GM13976 (cell line): ENCODE measurements at regions not wholly inside any gene's neighbourhood (a gene's known extent, or its start where the extent isn't known, plus 50 kb on each side); places are given as distances from the start of the nearest gene placed in this dataset.

Experiments
- DNase-seq: peaks from one replicate; pipeline ENCODE4 v3.0.0; 2012; ENCODE audit warnings: low spot score
- in situ Hi-C: fragments of 300-500 bp; cut with MboI; formaldehyde crosslinking; loops from one replicate; pipeline ENCODE4 v1.12.0; 2022; ENCODE audit warnings: low sequenced_read_pairs, mixed read lengths, inconsistent platforms; ENCODE audit not compliant: unreplicated experiment
- TF ChIP-seq, protein P1 (sequence below): IDR thresholded peaks from 2 replicates; pipeline ENCODE4 v1.5.1; 2012; ENCODE audit warnings: borderline replicate concordance, mild to moderate bottlenecking; ENCODE audit not compliant: insufficient read depth; ENCODE audit errors: extremely low read depth, missing control alignments, control extremely low read depth

DNA sequence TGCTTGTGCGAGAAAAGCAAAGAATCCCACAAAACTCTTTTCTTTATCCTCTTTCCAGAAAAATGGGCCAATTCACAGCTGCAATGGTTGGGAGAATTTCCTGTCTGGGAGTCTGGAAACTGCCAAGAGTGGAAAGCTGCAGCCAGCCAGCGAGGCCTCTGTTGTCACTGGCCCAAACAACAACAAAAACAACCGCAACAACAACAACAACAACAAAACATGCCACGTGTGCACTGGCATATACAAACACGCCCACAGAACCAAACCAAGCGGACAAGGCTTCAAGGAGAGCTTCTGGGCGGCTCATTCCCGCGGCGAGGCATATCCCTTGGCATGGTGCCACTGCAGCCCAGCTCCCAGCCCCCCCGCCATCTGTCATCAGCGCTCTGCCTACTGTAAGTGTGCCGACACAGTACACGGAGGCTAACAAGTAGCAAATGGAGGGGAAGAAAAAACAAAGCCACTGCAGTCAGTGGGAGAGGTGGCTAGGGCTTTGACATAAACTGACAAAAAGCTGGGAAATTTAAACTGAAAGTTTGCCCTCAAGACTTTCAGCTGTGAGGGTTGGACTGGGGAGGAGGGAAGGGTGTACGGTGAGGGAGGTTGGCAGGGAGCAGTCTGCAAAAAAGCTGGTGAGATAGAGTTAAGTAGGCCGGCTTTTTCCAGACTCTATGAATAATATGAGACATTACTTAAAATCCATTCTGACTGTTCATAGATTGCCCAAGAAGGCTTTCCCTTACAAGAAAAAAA is 165.0 kb upstream of the ZNF462 start:
- TF ChIP-seq, protein P1, sequence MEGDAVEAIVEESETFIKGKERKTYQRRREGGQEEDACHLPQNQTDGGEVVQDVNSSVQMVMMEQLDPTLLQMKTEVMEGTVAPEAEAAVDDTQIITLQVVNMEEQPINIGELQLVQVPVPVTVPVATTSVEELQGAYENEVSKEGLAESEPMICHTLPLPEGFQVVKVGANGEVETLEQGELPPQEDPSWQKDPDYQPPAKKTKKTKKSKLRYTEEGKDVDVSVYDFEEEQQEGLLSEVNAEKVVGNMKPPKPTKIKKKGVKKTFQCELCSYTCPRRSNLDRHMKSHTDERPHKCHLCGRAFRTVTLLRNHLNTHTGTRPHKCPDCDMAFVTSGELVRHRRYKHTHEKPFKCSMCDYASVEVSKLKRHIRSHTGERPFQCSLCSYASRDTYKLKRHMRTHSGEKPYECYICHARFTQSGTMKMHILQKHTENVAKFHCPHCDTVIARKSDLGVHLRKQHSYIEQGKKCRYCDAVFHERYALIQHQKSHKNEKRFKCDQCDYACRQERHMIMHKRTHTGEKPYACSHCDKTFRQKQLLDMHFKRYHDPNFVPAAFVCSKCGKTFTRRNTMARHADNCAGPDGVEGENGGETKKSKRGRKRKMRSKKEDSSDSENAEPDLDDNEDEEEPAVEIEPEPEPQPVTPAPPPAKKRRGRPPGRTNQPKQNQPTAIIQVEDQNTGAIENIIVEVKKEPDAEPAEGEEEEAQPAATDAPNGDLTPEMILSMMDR = no peak
- no peak for DNase-seq
- in situ Hi-C loops = no loop called here

DNA sequence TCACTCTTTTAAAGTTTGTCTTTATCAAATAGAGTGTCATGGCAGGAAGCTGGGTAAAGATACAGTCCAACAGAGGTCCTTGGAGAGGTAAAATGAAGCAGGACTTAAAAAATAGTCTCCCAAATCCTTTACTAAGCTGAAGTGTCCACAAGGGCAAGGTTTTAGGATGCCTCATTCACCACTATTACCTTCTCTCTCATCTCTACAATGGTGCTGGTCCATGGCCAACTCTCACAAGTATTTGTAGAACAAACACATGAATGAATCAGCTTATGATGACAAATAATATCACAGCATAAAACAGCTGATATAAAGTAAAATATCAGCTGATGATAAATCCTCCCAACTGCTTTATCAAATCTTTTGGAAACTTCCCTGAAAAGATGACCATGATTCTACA is 162.3 kb upstream of the ZNF462 start:
- in situ Hi-C loops = no loop called here
- DNase-seq = no peak
- TF ChIP-seq, protein P1 = no peak

DNA sequence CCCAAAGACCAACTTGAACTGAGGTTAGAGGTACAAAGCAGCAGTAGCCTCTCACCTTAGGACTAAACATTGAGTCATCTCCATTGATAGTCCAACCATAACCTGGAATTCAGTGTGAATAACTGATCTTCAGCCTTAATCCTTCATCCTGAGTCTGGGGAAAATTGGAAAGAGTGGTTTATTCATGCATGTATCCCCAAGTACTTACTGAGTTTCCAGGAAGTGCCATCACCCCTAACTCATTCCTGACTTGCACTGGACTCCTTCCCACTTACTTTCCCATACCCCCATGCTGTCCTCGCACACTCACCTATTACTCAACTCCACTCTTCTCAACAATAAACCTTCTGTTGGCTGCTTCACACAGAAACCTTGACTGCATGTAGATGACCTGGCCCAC is 161.4 kb upstream of the ZNF462 start:
- in situ Hi-C loops = no loop called here
- TF ChIP-seq, protein P1 = no peak
- no peak for DNase-seq

DNA sequence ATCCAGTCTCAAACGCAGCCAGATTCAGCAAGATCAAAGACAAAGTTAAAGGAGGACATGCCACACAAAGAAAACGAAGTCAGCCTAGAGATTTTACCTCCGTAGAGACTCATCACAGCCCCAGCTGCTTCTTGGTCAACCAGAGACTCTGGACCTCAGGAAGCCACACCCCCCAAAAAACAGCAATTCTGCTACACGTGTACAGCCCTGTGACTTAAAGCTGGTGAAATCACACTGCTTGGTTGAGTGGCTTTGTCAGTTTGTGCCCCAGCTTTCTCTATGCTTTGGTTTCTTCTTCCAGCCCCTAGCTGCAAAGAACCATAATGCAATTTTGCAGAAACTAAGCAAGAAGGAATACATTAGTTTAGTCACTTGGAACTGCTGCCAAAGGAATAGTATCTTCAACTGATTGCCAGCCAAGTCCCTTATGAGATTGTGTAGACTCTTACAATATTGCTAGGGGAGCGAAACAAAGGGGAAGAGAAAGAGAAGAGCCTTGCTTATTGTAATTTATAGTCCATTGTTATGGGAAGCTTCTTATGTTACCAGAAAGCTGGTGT is 158.8 kb upstream of the ZNF462 start:
- in situ Hi-C loops = no loop called here
- TF ChIP-seq, protein P1 = no peak

DNA sequence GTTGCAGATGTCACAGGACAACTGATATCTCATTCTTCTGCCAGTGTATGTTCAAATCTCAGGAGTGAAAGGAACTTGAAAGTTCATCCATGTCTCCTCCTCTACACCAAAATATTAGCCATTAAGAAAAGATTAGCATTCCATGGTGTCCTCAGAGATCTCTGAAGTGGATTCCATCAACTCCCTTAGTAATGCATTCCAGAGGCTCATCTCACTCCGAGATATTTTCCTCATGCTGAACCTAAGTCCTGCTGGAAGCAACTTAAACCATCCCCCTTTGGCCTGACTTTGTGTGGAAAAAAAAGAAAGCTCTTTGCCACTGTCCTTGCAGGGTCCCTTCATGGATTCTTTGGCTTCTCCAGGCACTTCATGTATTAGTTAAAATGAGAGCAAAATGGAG is 155.7 kb upstream of the ZNF462 start:
- TF ChIP-seq, protein P1 = no peak
- DNase-seq = no peak
- in situ Hi-C loops = no loop called here

More for the DNA sequence above, 158.8 kb upstream of the ZNF462 start:
- no peak for DNase-seq

DNA sequence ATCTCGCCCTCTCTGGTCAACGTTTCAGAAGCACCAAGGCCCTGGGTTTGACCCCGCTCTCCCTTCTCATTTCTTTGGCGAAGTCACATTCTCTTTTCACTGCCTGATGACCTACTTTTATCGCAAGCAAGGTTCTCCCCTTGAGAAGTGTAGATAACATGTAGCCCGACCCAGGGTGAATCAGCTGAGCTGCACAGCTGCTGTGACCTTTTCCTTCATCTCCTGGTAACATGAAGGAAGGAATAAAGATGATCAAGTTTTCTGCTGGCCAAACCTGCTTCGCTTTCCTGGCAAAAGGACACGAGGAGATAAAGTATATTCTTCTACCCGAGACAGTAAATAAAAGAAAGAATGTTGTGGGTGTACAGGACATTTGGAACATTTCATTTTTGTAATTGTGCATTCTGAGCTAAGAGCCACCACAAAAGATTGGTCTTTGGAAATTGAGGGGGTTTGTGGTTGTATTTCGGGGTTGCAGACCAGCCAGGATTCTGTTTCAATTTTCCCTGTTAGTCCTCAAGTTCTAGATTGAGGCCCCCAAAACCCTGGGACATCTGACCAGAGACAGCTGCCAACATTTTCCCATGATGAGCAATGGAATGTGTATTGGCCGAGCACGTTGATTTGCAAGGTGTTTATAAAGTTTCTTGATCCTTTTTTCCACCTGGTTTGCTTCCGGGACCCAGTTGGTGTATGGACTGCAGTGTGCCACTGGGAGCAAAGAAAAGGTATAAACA is 155.1 kb upstream of the ZNF462 start:
- in situ Hi-C loops = no loop called here
- no peak for DNase-seq
- TF ChIP-seq, protein P1 = no peak
